ENCODE measurements at regions not wholly inside any gene's neighbourhood (a gene's known extent, or its start where the extent isn't known, plus 50 kb on each side); places are given as distances from the start of the nearest gene placed in this dataset.

DNA sequence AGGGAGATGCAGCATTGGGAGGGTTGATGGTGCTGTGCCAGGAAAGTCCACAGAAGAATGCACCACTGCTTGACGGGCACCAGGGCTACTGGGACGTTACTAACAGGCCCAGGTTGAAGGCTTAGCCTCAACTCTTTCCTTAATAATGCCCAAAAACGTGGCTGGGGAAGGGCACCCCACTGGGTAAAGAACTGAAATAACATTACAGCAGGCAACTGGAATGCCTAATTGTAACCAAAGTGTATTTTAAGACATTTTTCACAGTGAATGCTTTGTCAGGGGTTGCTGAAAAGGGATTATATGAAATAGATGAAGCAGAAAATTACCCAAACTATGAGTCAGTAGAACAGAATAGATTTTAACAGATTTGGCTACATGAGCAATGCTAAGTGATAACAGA lies 191.3 kb downstream of the CMPK2 start:
- TF ChIP-seq, protein P1, sequence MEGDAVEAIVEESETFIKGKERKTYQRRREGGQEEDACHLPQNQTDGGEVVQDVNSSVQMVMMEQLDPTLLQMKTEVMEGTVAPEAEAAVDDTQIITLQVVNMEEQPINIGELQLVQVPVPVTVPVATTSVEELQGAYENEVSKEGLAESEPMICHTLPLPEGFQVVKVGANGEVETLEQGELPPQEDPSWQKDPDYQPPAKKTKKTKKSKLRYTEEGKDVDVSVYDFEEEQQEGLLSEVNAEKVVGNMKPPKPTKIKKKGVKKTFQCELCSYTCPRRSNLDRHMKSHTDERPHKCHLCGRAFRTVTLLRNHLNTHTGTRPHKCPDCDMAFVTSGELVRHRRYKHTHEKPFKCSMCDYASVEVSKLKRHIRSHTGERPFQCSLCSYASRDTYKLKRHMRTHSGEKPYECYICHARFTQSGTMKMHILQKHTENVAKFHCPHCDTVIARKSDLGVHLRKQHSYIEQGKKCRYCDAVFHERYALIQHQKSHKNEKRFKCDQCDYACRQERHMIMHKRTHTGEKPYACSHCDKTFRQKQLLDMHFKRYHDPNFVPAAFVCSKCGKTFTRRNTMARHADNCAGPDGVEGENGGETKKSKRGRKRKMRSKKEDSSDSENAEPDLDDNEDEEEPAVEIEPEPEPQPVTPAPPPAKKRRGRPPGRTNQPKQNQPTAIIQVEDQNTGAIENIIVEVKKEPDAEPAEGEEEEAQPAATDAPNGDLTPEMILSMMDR (conservative IDR thresholded peaks at IDR 0.05; ENCODE audit: control insufficient read depth, insufficient read depth, low read depth, low read length) = no peak
- H3K4me3 ChIP-seq (ENCODE audit: control insufficient read depth, low read depth, low read length) = no peak overlapping the region
- no peak for DNase-seq (ENCODE audit: low read depth)

DNA sequence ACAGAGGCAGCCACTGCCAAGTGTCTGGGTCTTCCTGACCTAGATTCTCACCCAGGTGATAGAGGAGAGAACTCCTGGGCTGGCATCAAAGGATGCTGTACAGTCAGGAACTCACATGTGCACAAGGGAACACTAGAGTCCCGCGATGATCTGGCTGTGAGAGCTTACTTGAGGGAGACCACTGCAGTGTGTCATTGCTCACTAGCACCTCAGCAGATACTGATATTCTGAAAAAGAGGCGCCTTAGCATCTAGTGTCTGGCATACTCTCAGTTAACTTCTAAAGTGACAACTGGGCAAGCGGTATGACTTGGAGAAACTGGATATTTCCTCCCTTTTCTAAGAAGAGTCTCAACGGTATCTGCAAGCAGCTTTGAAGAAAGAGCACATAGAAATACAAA lies 189.9 kb downstream of the CMPK2 start:
- DNase-seq (ENCODE audit: low read depth) = no peak
- H3K4me3 ChIP-seq (ENCODE audit: control insufficient read depth, low read depth, low read length) = no peak overlapping the region
- TF ChIP-seq, protein P1 (conservative IDR thresholded peaks at IDR 0.05; ENCODE audit: control insufficient read depth, insufficient read depth, low read depth, low read length) = no peak

DNA sequence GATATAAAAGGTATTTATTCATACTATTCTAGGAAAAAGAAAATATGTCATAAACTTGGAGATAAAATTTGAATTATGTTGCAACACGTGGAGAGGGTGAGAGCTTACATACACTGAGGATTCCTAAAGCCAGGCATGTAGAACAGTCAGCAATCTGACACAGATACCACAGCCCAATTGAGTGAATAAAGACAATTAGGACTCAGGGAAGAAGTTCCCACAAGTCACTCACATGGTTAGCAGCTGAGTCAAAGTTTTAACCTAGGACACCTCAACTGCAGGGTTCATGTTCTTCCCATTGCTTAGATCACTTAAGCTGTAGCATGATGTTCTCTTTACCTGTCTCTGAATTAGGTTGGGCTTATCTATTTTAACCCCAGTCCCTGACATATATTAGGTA lies 189.5 kb downstream of the CMPK2 start:
- TF ChIP-seq, protein P1 (conservative IDR thresholded peaks at IDR 0.05; ENCODE audit: control insufficient read depth, insufficient read depth, low read depth, low read length) = no peak
- H3K4me3 ChIP-seq (ENCODE audit: control insufficient read depth, low read depth, low read length) = no peak overlapping the region
- DNase-seq (ENCODE audit: low read depth) = no peak

DNA sequence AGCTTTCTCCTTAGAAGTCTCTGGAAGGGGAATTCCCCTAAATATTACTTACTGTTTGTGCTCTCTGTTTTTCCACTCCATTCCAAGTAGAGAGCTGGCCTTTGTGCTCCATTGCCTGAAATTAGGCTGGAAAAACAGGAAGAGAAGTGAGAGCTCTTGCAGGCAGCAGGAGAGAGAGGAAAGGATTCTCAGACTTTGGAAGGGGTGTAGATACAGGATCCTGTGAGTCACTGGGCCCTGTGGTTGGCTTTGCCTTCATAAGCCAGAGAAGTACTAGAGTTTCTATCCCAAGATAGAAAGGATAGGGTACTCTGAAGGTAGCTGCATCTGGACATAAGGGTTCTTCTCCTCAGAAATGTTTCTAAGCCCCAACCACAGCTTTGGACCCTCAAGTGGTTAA lies 188.9 kb downstream of the CMPK2 start:
- DNase-seq (ENCODE audit: low read depth) = no peak
- TF ChIP-seq, protein P1 (conservative IDR thresholded peaks at IDR 0.05; ENCODE audit: control insufficient read depth, insufficient read depth, low read depth, low read length) = no peak
- no peak overlapping the region for H3K4me3 ChIP-seq (ENCODE audit: control insufficient read depth, low read depth, low read length)

DNA sequence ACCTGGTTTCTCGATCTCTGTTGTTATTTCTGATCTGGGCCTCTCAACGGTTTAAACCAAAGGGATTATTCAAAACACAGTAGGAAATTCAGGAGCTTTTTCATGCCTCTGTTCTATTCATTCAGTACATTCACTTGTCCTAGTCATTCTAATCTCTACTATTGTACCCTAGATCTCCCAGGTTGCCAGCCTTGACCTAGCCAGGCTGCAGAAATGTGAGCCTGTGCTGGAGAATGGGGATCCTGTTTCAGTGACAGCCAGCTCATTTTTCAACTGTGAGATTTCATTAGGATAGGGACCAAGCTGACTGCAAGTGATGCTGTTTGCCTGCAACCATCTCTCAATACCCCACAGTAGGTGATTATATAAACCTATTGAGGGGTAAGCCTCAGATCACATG lies 186.2 kb downstream of the CMPK2 start:
- TF ChIP-seq, protein P1 (conservative IDR thresholded peaks at IDR 0.05; ENCODE audit: control insufficient read depth, insufficient read depth, low read depth, low read length) = no peak
- no peak for DNase-seq (ENCODE audit: low read depth)
- no peak overlapping the region for H3K4me3 ChIP-seq (ENCODE audit: control insufficient read depth, low read depth, low read length)

DNA sequence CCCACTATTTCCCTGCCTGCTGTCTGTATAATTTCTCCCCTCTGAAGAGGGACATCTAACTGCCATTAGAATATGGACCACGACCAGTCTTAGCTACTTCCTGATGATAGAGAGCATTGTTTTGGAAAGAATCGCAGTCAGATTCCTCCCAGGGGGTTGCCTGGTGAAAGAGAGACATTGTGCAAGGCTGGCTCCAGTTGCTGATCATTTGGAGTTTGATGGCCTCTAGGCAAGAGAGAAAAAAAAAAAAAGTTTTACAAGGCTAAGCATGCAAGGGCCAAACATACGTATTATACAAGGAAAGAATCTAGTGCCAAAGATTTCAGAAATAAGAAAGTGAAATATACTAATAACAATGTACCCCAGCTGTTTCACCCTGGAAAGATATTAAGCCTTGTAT lies 182.2 kb downstream of the CMPK2 start:
- DNase-seq (ENCODE audit: low read depth) = no peak
- TF ChIP-seq, protein P1 (conservative IDR thresholded peaks at IDR 0.05; ENCODE audit: control insufficient read depth, insufficient read depth, low read depth, low read length) = no peak

DNA sequence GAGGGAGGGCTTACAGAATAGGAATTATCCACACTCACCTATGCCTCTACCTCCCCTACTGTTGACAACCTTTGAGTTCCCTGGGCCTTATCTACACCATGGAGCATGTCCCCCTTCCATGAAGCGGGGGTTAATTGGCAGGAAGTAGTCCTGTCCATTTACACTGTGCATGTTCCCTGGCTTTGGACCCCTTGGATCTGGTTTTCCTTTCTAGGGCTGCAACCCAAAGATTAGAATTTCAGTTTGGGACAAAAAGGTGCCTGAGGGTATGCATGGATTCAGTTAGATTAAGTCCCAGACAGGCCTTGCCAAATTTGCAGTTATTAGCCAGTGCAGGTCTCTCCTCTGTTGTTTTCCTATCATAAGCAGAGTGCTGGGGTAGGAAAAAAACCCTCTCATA lies 180.3 kb downstream of the CMPK2 start:
- TF ChIP-seq, protein P1 (conservative IDR thresholded peaks at IDR 0.05; ENCODE audit: control insufficient read depth, insufficient read depth, low read depth, low read length) = no peak
- no peak overlapping the region for H3K4me3 ChIP-seq (ENCODE audit: control insufficient read depth, low read depth, low read length)

More for the DNA sequence above, 182.2 kb downstream of the CMPK2 start:
- no peak overlapping the region for H3K4me3 ChIP-seq (ENCODE audit: control insufficient read depth, low read depth, low read length)

More for the DNA sequence above, 180.3 kb downstream of the CMPK2 start:
- DNase-seq (ENCODE audit: low read depth) = no peak
